ENCODE measurements at regions not wholly inside any gene's neighbourhood (a gene's known extent, or its start where the extent isn't known, plus 50 kb on each side); places are given as distances from the start of the nearest gene placed in this dataset.

- DNase-seq: no peak
Observed at GRCh38 chr1:116232989-116233514, 121.9 kb downstream of the MAB21L3 start.

GRCh38 chr1:116234429-116234828 is 123.2 kb downstream of the MAB21L3 start:
- DNase-seq: no peak

GRCh38 chr1:116239916-116240315 is 128.7 kb downstream of the MAB21L3 start:
- DNase-seq: no peak

GRCh38 chr1:116242741-116243140 is 130.3 kb upstream of the ATP1A1 start:
- DNase-seq: no peak

- DNase-seq: no peak
Observed at GRCh38 chr1:116243333-116244054, 129.6 kb upstream of the ATP1A1 start.

GRCh38 chr1:116246174-116246573 is 126.9 kb upstream of the ATP1A1 start:
- DNase-seq: no peak

GRCh38 chr1:116252271-116252670 is 120.8 kb upstream of the ATP1A1 start:
- no peak for DNase-seq

GRCh38 chr1:116252785-116253184 is 120.3 kb upstream of the ATP1A1 start:
- no peak for DNase-seq

DNA sequence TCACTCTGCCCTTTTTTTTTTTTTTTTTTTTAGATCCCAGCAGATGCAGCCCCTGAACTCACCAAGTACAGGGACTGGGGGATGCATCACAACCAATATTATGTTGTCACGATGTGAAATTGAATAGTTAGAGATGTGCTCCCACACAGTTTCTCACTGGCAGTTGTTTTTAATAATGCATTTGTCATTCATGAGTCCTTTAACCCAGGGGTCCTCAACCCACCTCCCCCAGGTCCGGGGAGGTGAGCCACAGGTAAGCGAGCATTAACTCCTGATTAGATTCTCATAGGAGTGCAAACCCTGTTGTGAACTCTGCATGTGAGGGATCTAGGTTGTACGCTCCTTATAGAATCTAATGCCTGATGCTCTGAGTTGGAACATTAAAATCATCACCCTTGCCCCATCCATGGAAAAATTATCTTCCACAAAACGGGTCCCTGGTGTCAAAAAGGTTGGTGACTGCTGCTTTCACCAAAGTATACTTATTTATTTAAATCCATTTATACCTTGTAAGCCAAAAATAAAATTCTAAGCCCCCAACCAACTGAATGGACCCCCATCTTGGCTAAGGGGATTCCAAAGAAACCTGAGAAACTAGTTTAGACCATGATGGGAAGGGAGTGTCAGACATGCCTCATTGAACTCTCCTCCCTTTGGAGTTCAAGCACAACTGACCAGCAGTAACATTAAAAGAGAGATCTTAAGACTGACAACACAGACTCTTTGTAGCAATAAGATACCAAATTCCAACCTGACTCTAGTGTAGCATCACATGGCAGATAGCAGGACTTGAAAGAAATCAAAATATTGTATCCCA is 119.3 kb upstream of the ATP1A1 start:
- DNase-seq: no peak

DNA sequence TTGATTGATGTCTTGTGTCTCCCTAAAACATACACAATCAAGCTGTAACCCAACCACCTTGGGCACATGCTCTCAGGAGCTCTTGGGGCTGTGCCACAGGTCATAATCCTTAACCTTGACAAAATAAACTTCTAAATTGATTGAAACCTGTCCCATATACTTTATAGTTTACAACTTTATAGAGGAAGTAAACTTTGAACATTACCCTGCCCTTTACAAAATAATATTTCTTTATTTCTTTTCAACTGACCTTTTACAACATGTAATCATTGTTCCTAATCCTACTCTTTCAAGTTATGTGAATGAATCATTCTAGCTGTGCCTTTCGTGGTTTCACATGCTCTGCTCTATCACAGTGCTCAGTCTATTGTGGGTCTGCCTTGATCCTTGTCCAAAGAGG is 118.3 kb upstream of the ATP1A1 start:
- no peak for DNase-seq

DNA sequence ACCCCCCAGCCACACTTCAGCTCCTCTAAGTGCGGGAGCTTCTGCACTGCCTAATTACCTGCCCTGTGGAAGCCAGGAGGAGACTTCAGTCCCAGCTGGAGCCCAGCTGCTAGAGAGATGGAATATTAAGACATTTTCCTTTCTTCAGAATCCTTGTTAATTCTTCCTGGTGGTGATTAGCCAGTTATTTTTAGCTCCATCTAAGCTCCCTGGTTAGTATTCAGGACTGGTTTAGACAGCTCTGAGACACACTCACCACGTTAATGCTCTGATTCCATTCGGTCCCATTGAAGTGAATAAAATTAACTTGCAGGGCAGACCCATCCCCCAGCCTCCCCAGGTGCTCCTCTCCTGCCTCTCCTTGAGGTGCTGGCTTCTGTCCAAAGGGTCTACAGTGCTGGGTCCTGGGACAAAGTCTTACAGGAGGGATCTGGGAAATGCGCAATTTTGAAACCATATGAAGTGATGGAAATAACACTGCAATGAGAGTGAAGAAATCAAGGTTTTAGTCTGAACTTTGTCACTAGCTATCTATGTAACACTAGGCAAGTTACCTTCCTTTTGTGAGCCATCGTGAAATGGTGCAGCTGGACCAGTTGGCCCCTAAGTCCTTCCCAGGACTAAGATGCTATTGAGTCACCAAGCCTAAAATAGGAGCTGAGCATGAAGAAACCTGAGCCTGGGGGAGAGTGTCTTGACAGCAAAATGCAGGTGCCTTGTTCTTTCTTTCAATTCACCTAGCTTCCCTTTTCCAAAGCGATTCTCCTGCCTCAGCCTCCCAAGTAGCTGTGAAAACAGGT is 117.4 kb upstream of the ATP1A1 start:
- DNase-seq: no peak

GRCh38 chr1:116256286-116256649 is 116.8 kb upstream of the ATP1A1 start:
- DNase-seq: no peak

DNA sequence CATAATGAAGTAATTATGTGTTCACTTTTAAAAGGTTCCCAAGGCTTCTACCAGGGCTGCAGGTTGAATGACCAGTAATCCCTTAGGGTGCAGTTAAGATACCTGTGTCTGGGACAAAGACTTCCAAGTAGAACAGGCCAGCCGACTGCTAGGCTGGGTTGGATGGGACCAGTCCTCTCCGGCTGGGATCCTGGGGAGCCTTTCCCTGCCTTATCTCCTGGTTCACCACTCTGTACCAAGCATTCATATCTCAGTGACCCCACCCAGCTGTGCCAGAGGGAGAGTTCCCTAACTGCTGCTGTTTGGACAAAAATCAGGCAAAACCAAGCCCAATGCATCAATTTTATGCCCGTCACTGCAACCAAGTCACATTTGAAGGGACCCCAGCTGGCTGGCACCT is 116.2 kb upstream of the ATP1A1 start:
- no peak for DNase-seq

DNA sequence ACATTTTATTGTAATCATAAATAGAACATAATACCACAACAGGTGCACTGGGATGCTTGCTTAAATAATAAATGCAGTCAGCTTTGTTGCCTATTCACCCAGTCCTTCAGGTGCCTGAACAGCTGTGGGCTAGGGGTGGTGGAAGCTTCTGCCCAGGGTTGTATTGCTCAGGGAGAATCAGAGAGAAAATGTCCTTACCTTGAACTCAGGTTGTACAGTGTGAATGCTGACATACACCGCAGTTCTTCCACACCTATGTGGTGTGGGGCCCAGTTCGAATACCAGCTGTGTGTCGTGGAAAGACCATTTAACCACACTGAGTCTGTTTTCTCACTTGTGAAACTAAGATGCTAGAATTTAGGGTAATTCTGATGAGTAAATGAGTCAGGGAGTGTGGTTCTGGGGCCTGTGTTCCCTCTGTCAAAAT is 115.7 kb upstream of the ATP1A1 start:
- DNase-seq: no peak

DNA sequence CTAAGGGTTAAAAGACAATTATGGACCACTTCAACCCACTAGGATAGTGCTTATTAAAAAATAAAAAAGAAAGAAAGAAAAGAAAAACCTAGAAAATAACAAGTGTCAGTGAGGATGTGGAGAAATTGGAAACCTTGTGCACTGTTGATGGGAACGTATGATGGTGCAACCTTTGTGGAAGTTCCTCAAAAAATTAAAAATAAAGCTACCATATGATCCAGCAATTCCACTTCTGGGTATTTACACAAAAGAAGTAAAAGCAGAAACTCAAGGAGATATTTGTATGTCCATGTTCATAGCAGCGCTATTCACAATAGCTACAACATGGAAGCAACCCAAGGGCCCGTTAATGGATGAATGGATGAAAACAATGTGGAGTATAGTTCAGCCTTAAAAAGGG is 115.2 kb upstream of the ATP1A1 start:
- no peak for DNase-seq

- DNase-seq: no peak
Observed at GRCh38 chr1:116258668-116259419, 114.2 kb upstream of the ATP1A1 start.

DNA sequence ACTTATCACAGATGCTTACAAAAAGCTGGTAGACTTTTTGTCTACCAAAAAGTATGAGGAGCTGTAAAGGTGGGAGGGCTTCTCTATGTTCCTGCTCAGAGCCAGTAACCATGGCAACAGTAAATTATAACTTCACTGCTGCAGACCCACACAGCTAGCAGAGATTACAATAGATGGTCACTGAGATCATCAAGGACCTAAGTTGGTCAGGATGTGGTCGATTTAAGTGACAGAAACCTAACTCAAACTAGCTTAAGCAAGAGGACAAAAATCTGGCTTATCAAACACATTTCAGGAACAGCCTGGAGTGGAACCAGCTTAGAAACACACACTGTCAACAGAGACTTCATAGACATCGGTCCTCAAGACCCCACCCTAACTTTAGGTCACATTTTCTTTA is 113.4 kb upstream of the ATP1A1 start:
- no peak for DNase-seq

DNA sequence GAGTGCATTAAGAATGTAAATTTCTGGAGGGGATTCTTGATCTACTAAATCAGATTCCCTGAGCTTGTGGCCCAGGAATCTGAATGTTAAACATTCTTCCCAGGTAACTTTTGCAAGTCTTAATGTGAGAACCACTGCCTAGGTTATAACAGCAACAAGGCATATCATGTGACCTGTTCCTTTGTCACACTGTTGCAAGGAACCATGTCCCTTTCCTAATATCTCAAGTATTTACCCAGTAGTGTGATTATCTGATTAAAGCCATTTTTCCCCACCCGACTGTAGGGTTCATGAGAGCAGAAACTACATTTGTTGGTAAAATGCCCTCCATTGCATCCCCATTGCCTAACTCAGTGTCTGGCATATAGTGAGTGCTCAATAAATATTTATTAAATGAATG is 112.9 kb upstream of the ATP1A1 start:
- no peak for DNase-seq

- no peak for DNase-seq
Observed at GRCh38 chr1:116260621-116261020, 112.4 kb upstream of the ATP1A1 start.

DNA sequence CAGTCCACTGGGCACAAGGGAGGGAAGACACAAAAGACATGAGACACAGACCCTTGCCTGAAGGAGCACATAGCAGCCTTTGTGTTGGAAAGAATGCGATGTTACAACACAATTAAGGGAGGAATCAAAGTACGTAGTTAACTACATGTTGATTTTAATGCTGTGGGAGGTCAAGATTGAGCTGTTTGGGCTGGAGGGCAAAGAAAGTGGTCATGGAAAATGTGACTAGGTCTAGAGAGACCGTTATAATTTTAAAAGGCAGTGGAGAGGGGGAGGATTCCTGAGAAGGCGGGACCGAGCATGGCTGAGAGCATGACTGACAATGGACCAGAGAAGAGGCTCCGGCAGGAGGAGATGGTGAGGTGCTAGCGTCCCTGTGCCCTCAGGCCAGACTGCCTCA is 111.8 kb upstream of the ATP1A1 start:
- DNase-seq: no peak

GRCh38 chr1:116262207-116262994 is 110.6 kb upstream of the ATP1A1 start:
- DNase-seq: no peak
